H9 (cell line): ENCODE measurements at regions not wholly inside any gene's neighbourhood (a gene's known extent, or its start where the extent isn't known, plus 50 kb on each side); places are given as distances from the start of the nearest gene placed in this dataset.

ENCODE experiments used
- DNase-seq: peaks from one replicate; pipeline ENCODE4 v3.0.0-alpha.2; 2017
- H2AFZ ChIP-seq: one replicate; pipeline ENCODE4 v1.6.1; 2013; ENCODE audit warnings: mild to moderate bottlenecking, low read length, control low read depth, moderate library complexity
- H2AK5ac ChIP-seq: 2 replicates; pipeline ENCODE4 v1.6.1; 2013; ENCODE audit warnings: low read length, control low read depth, mixed read lengths; ENCODE audit not compliant: insufficient read length
- H2BK120ac ChIP-seq: one replicate; pipeline ENCODE4 v1.6.1; 2013; ENCODE audit warnings: low read depth, mild to moderate bottlenecking, low read length, control low read depth, inconsistent platforms; ENCODE audit not compliant: poor library complexity, severe bottlenecking
- H2BK12ac ChIP-seq: 2 replicates; pipeline ENCODE4 v1.6.1; 2013; ENCODE audit warnings: low read length, control low read depth, mixed read lengths, low read depth; ENCODE audit not compliant: insufficient read length
- H2BK15ac ChIP-seq: 2 replicates; pipeline ENCODE4 v1.6.1; 2013; ENCODE audit warnings: low read depth, low read length, control low read depth
- H2BK20ac ChIP-seq: one replicate; pipeline ENCODE4 v1.6.1; 2013; ENCODE audit warnings: low read depth, mild to moderate bottlenecking, low read length, control low read depth, inconsistent platforms; ENCODE audit not compliant: poor library complexity, severe bottlenecking
- H2BK5ac ChIP-seq: 2 replicates; pipeline ENCODE4 v1.6.1; 2013; ENCODE audit warnings: low read length, control low read depth, mixed read lengths; ENCODE audit not compliant: insufficient read length
- H3K14ac ChIP-seq: 2 replicates; pipeline ENCODE4 v1.6.1; 2013; ENCODE audit warnings: low read length, control low read depth; ENCODE audit not compliant: insufficient read depth
- H3K18ac ChIP-seq: 2 replicates; pipeline ENCODE4 v1.6.1; 2013; ENCODE audit warnings: low read depth, mild to moderate bottlenecking, mixed read lengths, low read length, control low read depth; ENCODE audit not compliant: insufficient read length
- H3K23ac ChIP-seq: 2 replicates; pipeline ENCODE4 v1.6.1; 2013; ENCODE audit warnings: low read length, control low read depth, mixed read lengths, low read depth; ENCODE audit not compliant: insufficient read length
- H3K23me2 ChIP-seq: 2 replicates; pipeline ENCODE4 v1.6.1; 2013; ENCODE audit warnings: low read depth, mild to moderate bottlenecking, mixed read lengths, low read length, control low read depth; ENCODE audit not compliant: insufficient read length, poor library complexity, severe bottlenecking
- H3K27ac ChIP-seq: 2 replicates; pipeline ENCODE4 v1.5.1; 2013; ENCODE audit warnings: low read length, control low read depth, mixed read lengths, low read depth; ENCODE audit not compliant: insufficient read length
- H3K27me3 ChIP-seq: 2 replicates; pipeline ENCODE4 v1.6.1; 2013; ENCODE audit warnings: low read length, control low read depth, inconsistent platforms; ENCODE audit not compliant: insufficient read depth
- H3K4ac ChIP-seq: 2 replicates; pipeline ENCODE4 v1.6.1; 2013; ENCODE audit warnings: low read depth, mild to moderate bottlenecking, control low read depth, inconsistent platforms, low read length, moderate library complexity
- H3K4me1 ChIP-seq: 2 replicates; pipeline ENCODE4 v1.6.1; 2013; ENCODE audit warnings: low read length, control low read depth, inconsistent platforms; ENCODE audit not compliant: insufficient read depth
- H3K4me2 ChIP-seq: 2 replicates; pipeline ENCODE4 v1.6.1; 2013; ENCODE audit warnings: low read length, control low read depth, mixed read lengths; ENCODE audit not compliant: insufficient read length, insufficient read depth
- H3K56ac ChIP-seq: 2 replicates; pipeline ENCODE4 v1.6.1; 2013; ENCODE audit warnings: low read depth, mild to moderate bottlenecking, mixed read lengths, low read length, control low read depth; ENCODE audit not compliant: insufficient read length
- H3K79me1 ChIP-seq: 2 replicates; pipeline ENCODE4 v1.6.1; 2013; ENCODE audit warnings: low read depth, mild to moderate bottlenecking, moderate library complexity, low read length, control low read depth, inconsistent platforms; ENCODE audit not compliant: insufficient read depth, poor library complexity, severe bottlenecking
- H3K79me2 ChIP-seq: 2 replicates; pipeline ENCODE4 v1.6.1; 2013; ENCODE audit warnings: low read length, control low read depth, inconsistent platforms; ENCODE audit not compliant: insufficient read depth
- H3K9ac ChIP-seq: 2 replicates; pipeline ENCODE4 v1.6.1; 2013; ENCODE audit warnings: low read length, control low read depth, mixed read lengths; ENCODE audit not compliant: insufficient read length; ENCODE audit errors: extremely low read depth
- H3K9me3 ChIP-seq: one replicate; pipeline ENCODE4 v1.6.1; 2013; ENCODE audit warnings: low read depth, low read length, inconsistent platforms; ENCODE audit not compliant: control insufficient read depth
- H3T11ph ChIP-seq: one replicate; pipeline ENCODE4 v1.6.1; 2013; ENCODE audit warnings: mild to moderate bottlenecking, low read length, control low read depth, inconsistent platforms
- H4K20me1 ChIP-seq: one replicate; pipeline ENCODE4 v1.6.1; 2013; ENCODE audit not compliant: control insufficient read depth, insufficient read length, insufficient read depth
- H4K5ac ChIP-seq: 2 replicates; pipeline ENCODE4 v1.6.1; 2013; ENCODE audit warnings: low read depth, mild to moderate bottlenecking, mixed read lengths, low read length, control low read depth; ENCODE audit not compliant: insufficient read length
- H4K8ac ChIP-seq: replicated peaks from 2 replicates; pipeline ENCODE4 v1.6.1; 2013; ENCODE audit warnings: low read length, control low read depth, mixed read lengths, low read depth; ENCODE audit not compliant: insufficient read length
- H4K91ac ChIP-seq: 2 replicates; pipeline ENCODE4 v1.6.1; 2013; ENCODE audit warnings: low read depth, mild to moderate bottlenecking, moderate library complexity, mixed read lengths, low read length, control low read depth; ENCODE audit not compliant: insufficient read length
- H3K27ac Mint-ChIP-seq, 3 experiments: 2 replicates in 2 of 3; 3 replicates in 1 of 3; pipeline ENCODE4 v1.8.0; 2020 to 2021; ENCODE audit warnings: mixed read lengths in 3 of 3, mild to moderate bottlenecking in 1 of 3, moderate library complexity in 1 of 3
- H3K27me3 Mint-ChIP-seq: 2 replicates; pipeline ENCODE4 v1.8.0; 2021; ENCODE audit warnings: low read depth, mild to moderate bottlenecking, moderate library complexity, mixed read lengths
- H3K36me3 Mint-ChIP-seq, 3 experiments: 2 replicates in 2 of 3; 3 replicates in 1 of 3; pipeline ENCODE4 v1.8.0; 2020 to 2021; ENCODE audit warnings: low read depth in 3 of 3, mixed read lengths in 3 of 3; ENCODE audit not compliant: insufficient read depth in 1 of 3
- H3K4me1 Mint-ChIP-seq, 2 experiments: 2 replicates each; pipeline ENCODE4 v1.8.0; 2020; ENCODE audit warnings: mixed read lengths in 2 of 2
- H3K4me3 Mint-ChIP-seq, 2 experiments: 2 replicates in 1 of 2; 3 replicates in 1 of 2; pipeline ENCODE4 v1.8.0; 2020 to 2021; ENCODE audit warnings: mild to moderate bottlenecking in 2 of 2, mixed read lengths in 2 of 2, moderate library complexity in 1 of 2
- H3K9me3 Mint-ChIP-seq, 2 experiments: 2 replicates in 1 of 2; 3 replicates in 1 of 2; pipeline ENCODE4 v1.8.0; 2020; ENCODE audit warnings: mild to moderate bottlenecking in 2 of 2, mixed read lengths in 2 of 2, moderate library complexity in 1 of 2
- WGBS: extraction: QIAGEN DNeasy Blood & Tissue Kit; methylation state at CpG from one replicate; pipeline ENCODE4 v1.1.7; 2013; ENCODE audit warnings: missing lambda C conversion rate, low lambda C conversion rate, mixed read lengths; ENCODE audit not compliant: insufficient read length; ENCODE audit errors: extremely low coverage; 5-methylcytosine and 5-hydroxymethylcytosine counted together
- TF ChIP-seq, protein P1 (sequence below): fragments of 200-600 bp; sonication (generic); conservative IDR thresholded peaks from 3 replicates; pipeline ENCODE4 v1.8.0; 2021; ENCODE audit warnings: antibody characterized with exemption, mild to moderate bottlenecking

GRCh38 chr12:91912178-91912577, 233.5 kb downstream of the BTG1 start:
- H3K9me3 ChIP-seq, result no peaks in the 10 kb centered on the region
- no peaks in the 10 kb centered on the region for H3K23me2 ChIP-seq
- no peaks in the 10 kb centered on the region; the same call in none of the 2 replicates for H3K27me3 Mint-ChIP-seq
- H3K4me3 Mint-ChIP-seq, result no peak overlapping the region
- H3K36me3 Mint-ChIP-seq, result peaks cover 0 to 2% (median 0%) of the 10 kb centered on the region in 3 experiments; a peak in 1 of 7 replicates
- H2BK12ac ChIP-seq, result no peak overlapping the region
- H2AFZ ChIP-seq, result no peak overlapping the region
- no peak overlapping the region for H2BK20ac ChIP-seq
- H2AK5ac ChIP-seq, result no peak overlapping the region
- peaks cover 0 to 3% of the 10 kb centered on the region in 2 experiments; a peak in 1 of 5 replicates for H3K9me3 Mint-ChIP-seq
- H2BK15ac ChIP-seq, result no peak overlapping the region
- no peak for DNase-seq
- H3K9ac ChIP-seq, result no peak overlapping the region
- no peak overlapping the region for H3K14ac ChIP-seq
- no CpG with 5 or more reads among the region's 1 CpG for WGBS
- no peak overlapping the region for H4K5ac ChIP-seq
- peaks cover 13 to 20% of the 10 kb centered on the region in 2 experiments for H3K4me1 Mint-ChIP-seq
- H3T11ph ChIP-seq, result no peak overlapping the region
- H3K4ac ChIP-seq, result no peak overlapping the region
- no peaks in the 10 kb centered on the region for H3K79me2 ChIP-seq
- no peak overlapping the region for H4K8ac ChIP-seq
- H3K27ac Mint-ChIP-seq, result no peak overlapping the region; a peak in 1 of 7 replicates
- H3K56ac ChIP-seq, result no peak overlapping the region
- H3K4me2 ChIP-seq, result no peak overlapping the region
- no peaks in the 10 kb centered on the region for H3K27me3 ChIP-seq
- no peak overlapping the region for H4K91ac ChIP-seq
- H3K27ac ChIP-seq, result no peak overlapping the region
- no peak overlapping the region for H2BK5ac ChIP-seq
- no peak overlapping the region for H2BK120ac ChIP-seq
- H3K23ac ChIP-seq, result no peak overlapping the region
- H3K4me1 ChIP-seq, result peaks cover 3% of the 10 kb centered on the region; the same call in 1 of the 2 replicates
- TF ChIP-seq, protein P1, sequence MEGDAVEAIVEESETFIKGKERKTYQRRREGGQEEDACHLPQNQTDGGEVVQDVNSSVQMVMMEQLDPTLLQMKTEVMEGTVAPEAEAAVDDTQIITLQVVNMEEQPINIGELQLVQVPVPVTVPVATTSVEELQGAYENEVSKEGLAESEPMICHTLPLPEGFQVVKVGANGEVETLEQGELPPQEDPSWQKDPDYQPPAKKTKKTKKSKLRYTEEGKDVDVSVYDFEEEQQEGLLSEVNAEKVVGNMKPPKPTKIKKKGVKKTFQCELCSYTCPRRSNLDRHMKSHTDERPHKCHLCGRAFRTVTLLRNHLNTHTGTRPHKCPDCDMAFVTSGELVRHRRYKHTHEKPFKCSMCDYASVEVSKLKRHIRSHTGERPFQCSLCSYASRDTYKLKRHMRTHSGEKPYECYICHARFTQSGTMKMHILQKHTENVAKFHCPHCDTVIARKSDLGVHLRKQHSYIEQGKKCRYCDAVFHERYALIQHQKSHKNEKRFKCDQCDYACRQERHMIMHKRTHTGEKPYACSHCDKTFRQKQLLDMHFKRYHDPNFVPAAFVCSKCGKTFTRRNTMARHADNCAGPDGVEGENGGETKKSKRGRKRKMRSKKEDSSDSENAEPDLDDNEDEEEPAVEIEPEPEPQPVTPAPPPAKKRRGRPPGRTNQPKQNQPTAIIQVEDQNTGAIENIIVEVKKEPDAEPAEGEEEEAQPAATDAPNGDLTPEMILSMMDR, result no peak
- H3K18ac ChIP-seq, result no peak overlapping the region
- H3K79me1 ChIP-seq, result no peaks in the 10 kb centered on the region
- no peaks in the 10 kb centered on the region for H4K20me1 ChIP-seq
